ENCODE measurements at regions not wholly inside any gene's neighbourhood (a gene's known extent, or its start where the extent isn't known, plus 50 kb on each side); places are given as distances from the start of the nearest gene placed in this dataset.
"Not testable (repeated sequence)": the region's sequence is repeated elsewhere in the genome, so short reads cannot be mapped to it uniquely, and the experiment has no call there.

- DNase-seq = no peak
Measured at GRCh38 chr3:70620956-70621355, 308.5 kb upstream of the MDFIC2 start.

GRCh38 chr3:70620367-70620766, 307.9 kb upstream of the MDFIC2 start:
- no peak for DNase-seq

GRCh38 chr3:70618151-70618550, 305.7 kb upstream of the MDFIC2 start:
- no peak for DNase-seq

GRCh38 chr3:70617349-70617748, 304.9 kb upstream of the MDFIC2 start:
- DNase-seq = not testable (repeated sequence)

- DNase-seq = no peak
Measured at GRCh38 chr3:70615286-70615685, 302.8 kb upstream of the MDFIC2 start.

- DNase-seq = no peak
Measured at GRCh38 chr3:70614111-70614510, 301.7 kb upstream of the MDFIC2 start.

- DNase-seq = no peak
Measured at GRCh38 chr3:70612920-70613319, 300.5 kb upstream of the MDFIC2 start.

- not testable (repeated sequence) for DNase-seq
Measured at GRCh38 chr3:70611667-70612277, 299.3 kb upstream of the MDFIC2 start.

GRCh38 chr3:70608434-70608833, 296.0 kb upstream of the MDFIC2 start:
- no peak for DNase-seq

GRCh38 chr3:70607469-70607868, 295.0 kb upstream of the MDFIC2 start:
- DNase-seq = peak; percentile 29

GRCh38 chr3:70606018-70606417, 293.6 kb upstream of the MDFIC2 start:
- DNase-seq = no peak

GRCh38 chr3:70603103-70603502, 290.7 kb upstream of the MDFIC2 start:
- no peak for DNase-seq

GRCh38 chr3:70597312-70597711, 284.9 kb upstream of the MDFIC2 start:
- no peak for DNase-seq

GRCh38 chr3:70583682-70584081, 271.2 kb upstream of the MDFIC2 start:
- DNase-seq = no peak

GRCh38 chr3:70582803-70583202, 270.4 kb upstream of the MDFIC2 start:
- no peak for DNase-seq

- no peak for DNase-seq
Measured at GRCh38 chr3:70580021-70580420, 267.6 kb upstream of the MDFIC2 start.

- no peak for DNase-seq
Measured at GRCh38 chr3:70571696-70572095, 259.3 kb upstream of the MDFIC2 start.

- DNase-seq = no peak
Measured at GRCh38 chr3:70570584-70570983, 258.1 kb upstream of the MDFIC2 start.

- DNase-seq = no peak
Measured at GRCh38 chr3:70568626-70569025, 256.2 kb upstream of the MDFIC2 start.

- no peak for DNase-seq
Measured at GRCh38 chr3:70565861-70566260, 253.4 kb upstream of the MDFIC2 start.

- DNase-seq = no peak
Measured at GRCh38 chr3:70564552-70564951, 252.1 kb upstream of the MDFIC2 start.

GRCh38 chr3:70561796-70562195, 249.4 kb upstream of the MDFIC2 start:
- no peak for DNase-seq

- DNase-seq = no peak
Measured at GRCh38 chr3:70558956-70559355, 246.5 kb upstream of the MDFIC2 start.

- no peak for DNase-seq
Measured at GRCh38 chr3:70557976-70558375, 245.5 kb upstream of the MDFIC2 start.

GRCh38 chr3:70556056-70556455, 243.6 kb upstream of the MDFIC2 start:
- DNase-seq = no peak

GRCh38 chr3:70554170-70554569, 241.7 kb upstream of the MDFIC2 start:
- no peak for DNase-seq

All from NCI-H187 treated with DMSO at 0.1 percent for 48 hours (cell line).